Stimulated activated CD8-positive, alpha-beta memory T cell treated with anti-CD3 and anti-CD28 coated beads, Interleukin-15, amount 100 ng/mL, for 4 hours (primary cell): ENCODE measurements at regions not wholly inside any gene's neighbourhood (a gene's known extent, or its start where the extent isn't known, plus 50 kb on each side); places are given as distances from the start of the nearest gene placed in this dataset.

Experiments
- DNase-seq, 2 donors: peaks; one replicate each; pipeline ENCODE4 v3.0.0-alpha.2; 2020; ENCODE audit warnings: low read depth in 2 of 2

GRCh38 chr9:129383561-129384490, 205.8 kb upstream of the IER5L start:
- peak; percentile 24 to 41 for DNase-seq

GRCh38 chr9:129383019-129383560, 205.0 kb upstream of the IER5L start:
- no peak for DNase-seq

GRCh38 chr9:129382281-129383018, 204.4 kb upstream of the IER5L start:
- DNase-seq, result no peak

- DNase-seq, result no peak
These were observed 203.5 kb upstream of the IER5L start for GRCh38 chr9:129381481-129381957.

DNA sequence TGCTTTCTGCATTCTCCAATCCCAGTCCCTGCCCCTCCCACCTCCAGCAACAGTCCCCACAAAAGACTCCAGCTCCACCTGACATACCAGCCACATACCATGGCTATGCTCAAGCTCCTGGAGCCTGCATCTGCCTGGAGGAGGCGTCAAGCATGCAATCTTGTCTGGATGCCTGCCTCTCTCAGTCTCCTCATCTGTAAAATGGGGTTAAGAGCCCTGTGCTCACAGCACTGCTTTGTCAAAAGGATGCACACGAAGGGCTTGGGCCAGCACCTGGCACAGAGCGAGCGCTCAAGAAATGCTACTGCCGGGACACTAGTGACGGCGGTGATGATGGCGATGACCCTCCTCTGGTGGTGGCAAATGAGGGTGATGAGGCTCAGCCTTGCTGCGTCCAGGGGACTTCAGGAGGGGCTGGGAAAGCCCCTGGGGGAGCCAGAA, 202.9 kb upstream of the IER5L start:
- DNase-seq, result no peak

- DNase-seq, result no peak
These were observed 201.8 kb upstream of the IER5L start for GRCh38 chr9:129379886-129380285.

DNA sequence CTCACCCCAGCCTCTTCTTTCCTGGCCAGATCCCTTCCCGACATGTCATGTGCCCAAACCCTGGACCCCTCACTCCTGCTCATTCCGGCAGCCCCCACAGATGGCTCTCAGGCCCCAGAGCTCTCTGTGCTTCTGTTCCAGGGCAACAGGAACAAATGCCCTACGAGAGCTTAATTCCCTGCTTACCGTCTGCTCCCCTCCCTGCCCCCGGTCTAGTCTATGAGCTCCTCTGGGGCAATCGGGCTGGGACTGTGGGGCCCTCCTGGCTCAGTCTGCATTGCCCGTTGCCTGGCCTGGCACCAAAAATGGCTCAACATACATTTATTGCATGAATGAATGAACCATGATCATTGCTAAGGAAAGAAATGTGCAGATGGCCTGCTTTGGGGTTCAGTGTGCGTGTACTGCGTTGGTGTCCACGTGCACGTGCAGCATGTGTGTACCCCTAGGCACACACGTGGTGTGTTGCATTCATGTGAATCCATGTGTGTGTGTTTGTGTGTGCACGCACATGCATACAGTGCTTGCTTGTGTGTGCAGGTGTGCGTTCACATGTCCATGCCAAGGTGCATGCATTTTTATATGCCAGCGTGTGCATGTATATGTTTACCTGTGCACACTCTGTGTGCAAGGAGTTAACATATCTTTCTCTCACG, 201.2 kb upstream of the IER5L start:
- DNase-seq, result no peak

DNA sequence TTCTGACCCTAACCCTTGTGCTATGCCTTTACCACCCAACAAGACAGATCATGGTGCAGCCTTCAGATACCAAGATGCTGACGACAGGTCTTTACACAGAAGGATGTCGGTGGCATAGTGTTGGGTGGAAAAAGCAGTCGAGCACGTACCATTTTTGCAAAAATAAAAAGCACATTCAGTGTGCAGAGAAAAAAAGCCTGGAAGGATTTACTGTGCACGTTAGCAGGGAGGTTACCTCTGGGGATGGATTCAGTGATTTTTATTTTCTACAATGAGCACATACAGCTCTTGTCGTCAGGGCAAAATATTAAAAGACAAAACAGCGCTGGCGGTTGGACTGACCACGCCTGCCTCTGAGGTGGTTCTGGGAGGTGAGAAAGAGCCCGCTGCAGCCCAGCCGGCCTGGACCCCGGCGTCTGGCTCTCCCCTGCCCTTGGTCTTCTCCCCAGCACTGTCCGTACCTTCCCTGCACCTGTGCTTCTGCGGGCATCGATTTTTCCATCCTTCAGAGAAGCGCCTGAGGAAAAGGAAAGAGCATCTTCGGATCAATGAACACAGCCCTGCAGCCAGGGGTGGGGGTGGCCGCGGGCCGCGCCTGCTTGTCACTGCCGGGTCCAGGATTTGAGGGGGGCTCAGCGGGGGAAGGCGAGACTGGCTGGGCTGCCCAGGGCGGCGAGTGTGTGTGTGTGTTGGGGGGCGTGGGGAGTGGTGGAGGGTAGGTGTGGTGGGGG, 200.0 kb upstream of the IER5L start:
- no peak for DNase-seq

GRCh38 chr9:129377181-129377580, 199.1 kb upstream of the IER5L start:
- no peak for DNase-seq

GRCh38 chr9:129375845-129376244, 197.8 kb upstream of the IER5L start:
- no peak for DNase-seq

GRCh38 chr9:129374651-129375050, 196.6 kb upstream of the IER5L start:
- DNase-seq, result no peak

DNA sequence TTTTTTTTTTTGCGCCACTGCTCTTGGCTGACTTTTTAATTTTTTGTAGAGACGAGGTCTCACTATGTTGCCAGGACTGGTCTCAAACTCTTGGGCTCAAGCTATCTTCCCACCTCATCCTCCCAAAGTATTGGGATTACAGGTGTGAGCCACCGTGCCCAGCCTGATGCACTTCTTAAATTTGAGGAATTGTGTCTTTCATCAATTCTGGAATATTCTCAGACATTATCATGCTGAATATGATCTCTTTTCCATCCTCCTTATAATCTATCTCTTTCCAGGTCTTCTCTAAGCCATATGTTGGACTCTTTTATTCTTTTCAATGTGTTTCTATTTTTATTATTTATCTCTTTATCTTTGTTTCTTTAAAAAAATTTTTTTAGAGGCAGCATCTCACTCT, 196.2 kb upstream of the IER5L start:
- no peak for DNase-seq

DNA sequence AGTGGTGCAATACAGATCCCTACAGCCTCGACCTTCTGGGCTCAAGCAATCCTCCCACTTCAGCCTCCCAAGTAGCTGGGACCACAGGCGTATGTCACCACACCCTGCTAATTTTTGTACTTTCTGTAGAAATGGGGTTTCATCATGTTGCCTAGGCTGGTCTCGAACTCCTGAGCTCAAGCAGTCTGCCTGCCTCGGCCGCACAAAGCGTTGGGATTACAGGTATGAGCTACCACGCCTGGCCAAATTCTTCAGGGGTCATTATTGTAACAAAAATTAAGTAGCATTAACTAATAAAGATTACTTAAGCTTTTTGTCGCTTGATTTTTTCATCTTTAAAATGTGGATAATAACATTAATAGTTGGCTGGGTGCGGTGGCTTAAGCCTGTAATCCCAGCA, 195.3 kb upstream of the IER5L start:
- DNase-seq, result no peak

DNA sequence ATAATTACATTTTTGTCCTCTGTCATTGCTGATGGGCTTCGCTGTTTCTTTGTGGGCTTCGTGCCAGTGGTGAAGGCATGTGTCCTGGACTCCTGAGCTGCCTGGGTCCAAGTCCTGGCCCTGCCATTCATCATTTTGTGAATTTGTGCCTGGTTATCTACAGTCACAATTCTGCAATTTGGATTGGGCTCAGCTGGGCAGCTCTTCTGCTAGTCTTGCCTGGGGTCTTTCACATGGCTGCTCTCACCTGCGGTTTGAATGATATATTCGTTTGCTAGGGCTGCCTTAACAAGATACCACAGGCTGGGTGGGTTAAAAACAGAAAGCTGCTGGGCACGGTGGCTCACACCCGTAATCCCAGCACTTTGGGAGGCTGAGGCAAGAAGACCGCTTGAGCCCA, 192.7 kb upstream of the IER5L start:
- no peak for DNase-seq

DNA sequence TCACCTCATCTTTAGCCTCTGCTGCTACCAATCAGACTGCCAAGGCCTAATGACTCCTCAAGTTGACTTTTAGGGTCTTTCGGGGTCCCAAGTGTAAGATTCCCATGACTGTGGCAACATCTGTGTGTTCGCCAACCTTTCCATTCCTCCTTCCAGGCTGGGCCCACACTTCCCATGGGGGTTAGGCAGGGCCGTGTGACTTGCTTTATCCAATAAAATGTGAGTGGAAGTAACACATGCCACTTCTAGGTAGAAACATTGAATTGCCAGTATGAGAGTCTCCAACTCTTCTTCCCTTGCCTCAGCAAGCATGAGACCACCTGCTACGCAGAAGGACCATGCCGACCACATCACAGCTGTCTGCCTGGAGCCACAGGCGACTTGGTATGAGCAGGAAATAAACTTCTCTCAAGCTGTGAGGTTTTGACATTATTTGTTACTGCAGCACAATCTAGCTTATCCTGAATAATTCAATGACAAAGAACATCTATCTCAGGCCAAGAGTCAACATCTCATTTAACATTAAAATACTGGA, 190.4 kb upstream of the IER5L start:
- DNase-seq, result no peak

GRCh38 chr9:129367287-129367686, 189.2 kb upstream of the IER5L start:
- DNase-seq, result no peak

- DNase-seq, result no peak
These were observed 187.1 kb upstream of the IER5L start for GRCh38 chr9:129365196-129365595.

- no peak for DNase-seq
These were observed 185.3 kb upstream of the IER5L start for GRCh38 chr9:129363216-129363873.

- DNase-seq, result no peak
These were observed 184.4 kb upstream of the IER5L start for GRCh38 chr9:129362287-129363000.

DNA sequence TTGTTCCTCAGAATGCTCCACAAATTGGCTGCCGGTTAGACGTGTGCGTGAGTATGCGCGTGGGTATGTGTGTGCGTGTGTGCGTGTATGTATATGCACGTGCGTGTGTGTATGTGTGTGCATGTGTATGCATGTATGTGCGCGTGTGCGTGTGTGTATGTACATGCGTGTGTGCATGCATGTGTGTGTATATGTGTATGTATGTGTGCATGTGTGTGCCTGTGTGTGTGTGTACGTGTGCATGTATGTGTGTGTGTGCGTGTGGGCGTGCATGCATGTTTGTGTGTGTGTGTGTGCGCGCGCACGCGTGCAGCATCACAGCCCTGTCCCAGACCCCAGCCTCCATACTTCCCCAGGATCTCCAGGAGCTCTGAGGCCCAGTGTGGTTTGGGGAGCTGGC, 183.1 kb upstream of the IER5L start:
- no peak for DNase-seq
